GM19239 (cell line): ENCODE measurements at regions not wholly inside any gene's neighbourhood (a gene's known extent, or its start where the extent isn't known, plus 50 kb on each side); places are given as distances from the start of the nearest gene placed in this dataset.
"Not testable (repeated sequence)": the region's sequence is repeated elsewhere in the genome, so short reads cannot be mapped to it uniquely, and the experiment has no call there.

Experiments used
- DNase-seq: peaks from one replicate; pipeline ENCODE4 v3.0.0; 2011; ENCODE audit warnings: low spot score; ENCODE audit not compliant: insufficient read length
- FAIRE-seq: peaks from 2 replicates; lab custom pipeline; 2011; peaks lifted over from hg19 to GRCh38; lab: Jason Lieb, UNC

- no peak for DNase-seq
- no peak for FAIRE-seq
Measured at GRCh38 chr14:28245216-28245615, 521.4 kb upstream of the FOXG1 start.

GRCh38 chr14:28247491-28247890 is 519.1 kb upstream of the FOXG1 start:
- no peak for FAIRE-seq
- DNase-seq = no peak

GRCh38 chr14:28252124-28252523 is 514.5 kb upstream of the FOXG1 start:
- not testable (repeated sequence) for DNase-seq, FAIRE-seq

GRCh38 chr14:28254768-28255167 is 511.8 kb upstream of the FOXG1 start:
- FAIRE-seq = no peak
- DNase-seq = no peak

- DNase-seq (no peak), FAIRE-seq (no peak)
Measured at GRCh38 chr14:28264306-28264705, 502.3 kb upstream of the FOXG1 start.

GRCh38 chr14:28272270-28272669 is 494.3 kb upstream of the FOXG1 start:
- FAIRE-seq = no peak
- DNase-seq = no peak

DNA sequence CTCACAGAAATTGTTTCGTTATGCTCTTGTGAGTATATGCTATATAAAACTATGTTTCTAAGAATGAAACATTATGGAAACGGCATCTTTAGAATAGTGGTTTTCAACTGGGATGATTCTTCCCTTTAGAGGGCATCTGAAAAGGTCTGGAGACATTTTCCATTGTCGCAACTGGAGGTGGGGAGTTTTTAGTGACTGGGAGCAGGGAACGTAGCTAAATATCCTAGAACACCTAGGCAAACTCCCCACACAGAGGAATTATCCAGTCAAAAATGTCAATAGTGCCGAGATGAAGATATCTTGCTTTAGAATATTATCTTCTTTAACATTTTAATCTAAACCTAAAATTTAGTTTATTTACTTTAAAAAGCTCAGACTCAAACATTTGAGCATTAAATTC is 486.1 kb upstream of the FOXG1 start:
- FAIRE-seq = no peak
- DNase-seq = no peak

GRCh38 chr14:28280997-28281598 is 485.5 kb upstream of the FOXG1 start:
- DNase-seq = no peak
- FAIRE-seq = no peak

GRCh38 chr14:28284546-28285300 is 481.9 kb upstream of the FOXG1 start:
- DNase-seq = no peak

GRCh38 chr14:28294834-28295440 is 471.6 kb upstream of the FOXG1 start:
- no peak for DNase-seq
- FAIRE-seq = no peak

More at GRCh38 chr14:28284546-28285300, 481.9 kb upstream of the FOXG1 start:
- no peak for FAIRE-seq

- DNase-seq (no peak), FAIRE-seq (no peak)
Measured at GRCh38 chr14:28297559-28297958, 469.0 kb upstream of the FOXG1 start.

- DNase-seq (no peak), FAIRE-seq (no peak)
Measured at GRCh38 chr14:28298156-28298555, 468.4 kb upstream of the FOXG1 start.

DNA sequence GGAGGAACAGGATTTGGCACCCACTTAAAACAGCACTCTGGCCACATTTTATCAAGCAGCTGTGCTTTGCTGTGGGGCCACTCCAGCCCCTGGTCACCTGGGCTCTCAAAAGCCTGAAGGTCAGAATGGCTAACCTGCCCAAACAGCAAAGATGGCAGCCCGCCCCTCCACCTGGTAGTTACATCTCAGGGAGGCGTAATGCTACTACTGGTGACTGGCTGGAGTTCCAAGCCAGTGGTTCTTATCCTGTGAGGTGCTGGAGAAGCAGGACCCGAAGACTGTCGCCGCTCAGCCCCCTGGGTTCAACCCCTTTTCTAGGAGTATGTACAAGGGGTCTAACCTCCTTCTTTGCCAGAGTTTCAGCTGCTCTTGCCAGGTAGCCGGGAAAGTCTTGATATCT is 467.4 kb upstream of the FOXG1 start:
- no peak for DNase-seq
- no peak for FAIRE-seq

DNA sequence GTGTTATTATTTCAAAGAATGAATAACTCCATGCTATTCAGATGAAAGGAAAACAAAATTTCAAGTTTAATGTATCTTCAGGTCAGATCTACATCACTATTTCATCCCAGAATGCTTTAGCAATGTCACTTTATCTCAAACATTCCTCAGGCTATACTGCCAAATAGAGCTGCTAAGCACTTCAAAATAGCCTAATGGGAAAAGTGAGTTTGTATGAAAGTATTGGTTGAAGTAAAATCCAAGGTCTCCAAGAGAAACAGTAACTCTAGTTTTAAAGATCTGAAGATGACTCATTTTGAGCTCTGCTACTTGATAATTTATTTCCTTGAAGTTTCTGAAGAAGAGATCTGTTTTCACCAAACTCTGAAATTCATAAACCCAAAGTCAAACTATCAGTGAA is 466.2 kb upstream of the FOXG1 start:
- DNase-seq (no peak), FAIRE-seq (no peak)

GRCh38 chr14:28301179-28301578 is 465.4 kb upstream of the FOXG1 start:
- DNase-seq = no peak
- FAIRE-seq = no peak

DNA sequence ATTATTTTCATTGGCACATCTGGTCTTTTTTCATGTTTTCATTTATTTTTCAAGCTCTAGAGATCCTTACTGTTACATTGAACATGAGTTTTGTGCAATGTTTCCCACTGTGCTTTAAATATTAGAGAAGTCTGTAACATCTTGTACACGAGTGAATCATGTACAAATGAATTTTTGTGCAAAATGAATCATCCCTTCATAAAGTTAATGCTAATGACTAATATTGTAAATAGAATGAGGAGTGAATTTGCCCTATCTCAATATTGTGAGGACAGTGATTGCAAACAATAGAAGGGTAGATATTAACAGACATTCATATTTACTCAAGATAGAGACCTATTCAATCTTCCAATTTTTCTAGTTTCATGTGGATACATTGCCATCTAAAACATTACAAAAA is 463.3 kb upstream of the FOXG1 start:
- FAIRE-seq = no peak
- no peak for DNase-seq

GRCh38 chr14:28305938-28306337 is 460.6 kb upstream of the FOXG1 start:
- DNase-seq = no peak
- no peak for FAIRE-seq

DNA sequence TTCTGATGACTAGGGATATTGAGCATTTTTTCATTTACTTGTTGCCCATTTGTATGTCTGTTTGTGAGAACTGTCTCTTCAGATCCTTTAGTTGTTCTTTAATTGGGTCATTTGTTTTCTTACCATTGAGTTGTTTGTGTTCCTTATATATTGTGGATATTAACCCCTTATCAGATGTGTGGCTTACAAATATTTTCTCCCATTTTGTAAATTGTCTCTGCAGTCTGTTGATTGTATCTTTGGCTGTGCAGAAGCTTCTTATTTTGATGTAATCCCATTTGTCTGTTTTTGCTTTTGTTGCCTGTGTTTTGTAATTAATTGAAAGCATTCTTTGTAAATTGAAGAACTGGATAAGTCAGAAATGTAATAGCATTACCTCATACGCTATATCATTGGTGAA is 459.1 kb upstream of the FOXG1 start:
- DNase-seq = no peak
- no peak for FAIRE-seq

DNA sequence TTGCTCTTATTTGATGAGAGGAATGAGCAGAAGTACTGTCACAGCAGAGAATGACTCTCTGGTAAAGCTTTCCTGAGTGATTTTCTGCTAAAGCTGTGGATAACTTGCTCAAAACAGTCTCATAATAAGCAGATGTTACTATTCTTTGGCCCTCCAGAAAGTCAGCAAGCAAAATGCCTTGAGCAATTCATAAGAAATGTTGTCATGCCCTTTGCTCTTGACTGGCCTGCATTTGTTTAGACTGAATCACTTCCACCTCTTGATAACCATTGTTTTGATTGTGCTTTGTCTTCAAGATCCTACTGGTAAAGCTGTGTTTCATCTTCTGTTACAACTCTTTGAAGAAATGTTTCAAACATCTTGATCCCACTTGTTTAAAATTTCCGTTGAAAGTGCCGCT is 457.9 kb upstream of the FOXG1 start:
- no peak for FAIRE-seq

DNA sequence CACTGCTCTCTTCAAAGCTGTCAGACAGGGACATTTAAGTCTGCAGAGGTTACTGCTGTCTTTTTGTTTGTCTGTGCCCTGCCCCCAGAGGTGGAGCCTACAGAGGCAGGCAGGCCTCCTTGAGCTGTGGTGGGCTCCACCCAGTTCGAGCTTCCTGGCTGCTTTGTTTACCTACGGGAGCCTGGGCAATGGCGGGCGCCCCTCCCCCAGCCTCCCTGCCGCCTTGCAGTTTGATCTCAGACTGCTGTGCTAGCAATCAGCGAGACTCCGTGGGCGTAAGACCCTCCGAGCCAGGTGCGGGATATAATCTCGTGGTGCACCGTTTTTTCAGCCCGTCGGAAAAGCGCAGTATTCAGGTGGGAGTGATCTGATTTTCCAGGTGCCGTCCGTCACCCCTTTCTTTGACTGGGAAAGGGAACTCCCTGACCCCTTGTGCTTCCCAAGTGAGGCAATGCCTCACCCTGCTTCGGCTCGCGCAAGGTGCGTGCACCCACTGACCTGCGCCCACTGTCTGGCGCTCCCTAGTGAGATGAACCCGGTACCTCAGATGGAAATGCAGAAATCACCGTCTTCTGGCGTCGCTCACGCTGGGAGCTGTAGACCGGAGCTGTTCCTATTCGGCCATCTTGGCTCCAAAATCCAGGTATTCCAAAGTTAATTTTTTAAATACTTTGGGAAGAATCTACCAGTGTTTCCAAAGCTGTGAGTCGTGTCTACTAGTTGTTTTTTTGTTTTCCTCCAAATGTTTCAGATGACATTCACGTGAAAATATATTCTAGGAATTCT is 448.5 kb upstream of the FOXG1 start:
- FAIRE-seq, DNase-seq: not testable (repeated sequence)

More for the DNA sequence above, 457.9 kb upstream of the FOXG1 start:
- no peak for DNase-seq
